Loucy (cell line): ENCODE measurements at regions not wholly inside any gene's neighbourhood (a gene's known extent, or its start where the extent isn't known, plus 50 kb on each side); places are given as distances from the start of the nearest gene placed in this dataset.

Experiments
- H2AFZ ChIP-seq: fragments of 200-600 bp; sonication (generic); 2 replicates; pipeline ENCODE4 v1.6.0; 2016; ENCODE audit warnings: antibody characterized with exemption, mild to moderate bottlenecking, low read length, moderate library complexity
- H3F3A ChIP-seq: fragments of 200-600 bp; 2 replicates; pipeline ENCODE4 v1.6.0; 2016; ENCODE audit warnings: antibody characterized with exemption, low read depth, mild to moderate bottlenecking
- H3K27me3 ChIP-seq: fragments of 200-600 bp; sonication (generic); 2 replicates; pipeline ENCODE4 v1.6.1; 2014; ENCODE audit warnings: low read length, mild to moderate bottlenecking; ENCODE audit not compliant: insufficient read depth, poor library complexity, severe bottlenecking
- H3K36me3 ChIP-seq: fragments of 200-600 bp; sonication (generic); 2 replicates; pipeline ENCODE4 v1.6.1; 2016; ENCODE audit warnings: low read length; ENCODE audit not compliant: insufficient read depth
- H3K4me1 ChIP-seq: fragments of 200-600 bp; sonication (generic); 2 replicates; pipeline ENCODE4 v1.5.1; 2014; ENCODE audit warnings: low read length, mild to moderate bottlenecking; ENCODE audit not compliant: insufficient read depth, poor library complexity, severe bottlenecking
- H3K4me2 ChIP-seq: fragments of 200-600 bp; sonication (generic); 2 replicates; pipeline ENCODE4 v1.6.0; 2014; ENCODE audit warnings: antibody characterized with exemption, low read length, low read depth, mild to moderate bottlenecking; ENCODE audit not compliant: poor library complexity, severe bottlenecking
- H3K4me3 ChIP-seq: fragments of 200-600 bp; sonication (generic); 2 replicates; pipeline ENCODE4 v1.5.1; 2014; ENCODE audit warnings: low read length, mild to moderate bottlenecking, mixed read lengths; ENCODE audit not compliant: poor library complexity, severe bottlenecking
- H3K79me2 ChIP-seq: fragments of 200-600 bp; sonication (generic); 2 replicates; pipeline ENCODE4 v1.6.1; 2014; ENCODE audit warnings: low read length; ENCODE audit not compliant: insufficient read depth
- H3K9ac ChIP-seq: fragments of 200-600 bp; sonication (generic); 2 replicates; pipeline ENCODE4 v1.6.0; 2014; ENCODE audit warnings: mild to moderate bottlenecking, low read depth, low read length, moderate library complexity; ENCODE audit not compliant: poor library complexity, severe bottlenecking
- H3K9me2 ChIP-seq: fragments of 200-600 bp; sonication (generic); replicated peaks from 2 replicates; pipeline ENCODE4 v1.6.1; 2016; ENCODE audit warnings: low read depth, low read length, mixed read lengths
- H3K9me3 ChIP-seq: fragments of 200-600 bp; sonication (generic); 2 replicates; pipeline ENCODE4 v1.6.1; 2014; ENCODE audit warnings: mild to moderate bottlenecking, antibody characterized with exemption, low read length, low read depth; ENCODE audit not compliant: insufficient read depth
- H4K20me1 ChIP-seq: fragments of 200-600 bp; sonication (generic); 2 replicates; pipeline ENCODE4 v1.6.0; 2014; ENCODE audit warnings: antibody characterized with exemption, low read length, mild to moderate bottlenecking; ENCODE audit not compliant: insufficient read depth, poor library complexity, severe bottlenecking
- EZH2phosphoT487 ChIP-seq: fragments of 200-600 bp; IDR thresholded peaks from 2 replicates; pipeline ENCODE4 v1.6.1; 2018; ENCODE audit warnings: antibody characterized with exemption, mild to moderate bottlenecking, moderate library complexity, borderline replicate concordance
- TF ChIP-seq, protein P1 (sequence below): fragments of 200-600 bp; sonication (generic); conservative IDR thresholded peaks from 2 replicates; pipeline ENCODE4 v1.5.1; 2014; ENCODE audit warnings: mild to moderate bottlenecking, antibody characterized with exemption, low read length

DNA sequence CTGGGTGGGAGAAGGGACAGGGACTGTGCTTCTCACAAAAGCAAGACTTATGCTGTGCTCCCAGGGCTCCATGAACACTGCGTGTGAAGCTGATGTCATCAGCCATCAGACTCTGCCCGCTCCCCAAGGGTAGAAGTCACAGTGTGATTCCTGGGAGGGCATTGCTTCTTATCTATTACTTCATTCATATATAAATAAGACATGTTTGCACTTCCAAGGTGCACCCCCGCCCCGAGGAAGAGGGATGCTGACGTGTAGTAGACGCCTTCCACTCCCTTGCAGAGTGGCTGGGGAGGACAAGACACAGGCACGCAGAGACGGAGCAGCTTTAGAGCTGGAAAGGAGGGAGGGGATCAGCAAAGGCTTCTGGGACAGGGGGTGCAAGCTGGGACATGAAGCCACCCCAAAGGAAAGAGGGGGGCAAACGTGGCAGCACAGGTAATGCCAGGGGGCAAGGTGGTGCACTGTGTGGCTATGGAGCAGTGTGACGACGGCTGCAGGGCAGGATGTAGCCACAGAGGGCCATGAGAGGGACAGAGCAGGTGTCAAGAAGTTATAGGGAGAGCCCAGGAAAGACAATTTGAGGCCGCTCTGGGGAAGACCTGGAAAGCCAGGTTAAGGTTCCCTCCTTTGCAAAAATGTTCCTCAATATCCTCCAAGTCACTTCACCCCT is 558.5 kb downstream of the MN1 start:
- Histone ChIP-seq H3K36me3 (no peaks in the 10 kb centered on the region), H3K4me1 (no peaks in the 10 kb centered on the region), H3K27me3 (no peaks in the 10 kb centered on the region), H3F3A (no peaks in the 10 kb centered on the region), H3K4me3 (no peak overlapping the region), H2AFZ (no peak overlapping the region), H3K4me2 (no peak overlapping the region), H3K9ac (no peak overlapping the region), H3K9me2 (no peaks in the 10 kb centered on the region), H3K79me2 (no peaks in the 10 kb centered on the region), H3K9me3 (no peaks in the 10 kb centered on the region), H4K20me1 (no peaks in the 10 kb centered on the region)
- no peak for TF ChIP-seq EZH2phosphoT487
- TF ChIP-seq, protein P1, sequence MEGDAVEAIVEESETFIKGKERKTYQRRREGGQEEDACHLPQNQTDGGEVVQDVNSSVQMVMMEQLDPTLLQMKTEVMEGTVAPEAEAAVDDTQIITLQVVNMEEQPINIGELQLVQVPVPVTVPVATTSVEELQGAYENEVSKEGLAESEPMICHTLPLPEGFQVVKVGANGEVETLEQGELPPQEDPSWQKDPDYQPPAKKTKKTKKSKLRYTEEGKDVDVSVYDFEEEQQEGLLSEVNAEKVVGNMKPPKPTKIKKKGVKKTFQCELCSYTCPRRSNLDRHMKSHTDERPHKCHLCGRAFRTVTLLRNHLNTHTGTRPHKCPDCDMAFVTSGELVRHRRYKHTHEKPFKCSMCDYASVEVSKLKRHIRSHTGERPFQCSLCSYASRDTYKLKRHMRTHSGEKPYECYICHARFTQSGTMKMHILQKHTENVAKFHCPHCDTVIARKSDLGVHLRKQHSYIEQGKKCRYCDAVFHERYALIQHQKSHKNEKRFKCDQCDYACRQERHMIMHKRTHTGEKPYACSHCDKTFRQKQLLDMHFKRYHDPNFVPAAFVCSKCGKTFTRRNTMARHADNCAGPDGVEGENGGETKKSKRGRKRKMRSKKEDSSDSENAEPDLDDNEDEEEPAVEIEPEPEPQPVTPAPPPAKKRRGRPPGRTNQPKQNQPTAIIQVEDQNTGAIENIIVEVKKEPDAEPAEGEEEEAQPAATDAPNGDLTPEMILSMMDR = no peak

DNA sequence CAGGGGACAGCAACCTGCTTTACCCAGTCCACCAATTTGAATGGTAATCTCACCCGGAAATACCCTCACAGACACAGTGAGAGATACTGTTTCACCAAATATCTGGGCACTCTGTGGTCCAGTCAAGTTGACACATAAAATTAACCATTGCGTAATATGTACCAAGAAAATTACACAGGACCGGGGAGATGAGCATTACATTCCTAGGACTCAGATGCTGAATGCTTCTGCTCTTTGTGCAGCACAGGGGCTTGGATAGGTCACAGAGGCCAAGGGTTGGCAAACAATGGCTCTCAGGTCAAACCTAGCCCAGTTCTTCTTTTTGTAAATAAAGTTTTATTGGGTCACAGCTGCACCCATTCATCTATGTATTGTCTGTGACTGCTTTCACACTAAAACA is 557.2 kb downstream of the MN1 start:
- no peaks in the 10 kb centered on the region for H3K4me1 ChIP-seq

DNA sequence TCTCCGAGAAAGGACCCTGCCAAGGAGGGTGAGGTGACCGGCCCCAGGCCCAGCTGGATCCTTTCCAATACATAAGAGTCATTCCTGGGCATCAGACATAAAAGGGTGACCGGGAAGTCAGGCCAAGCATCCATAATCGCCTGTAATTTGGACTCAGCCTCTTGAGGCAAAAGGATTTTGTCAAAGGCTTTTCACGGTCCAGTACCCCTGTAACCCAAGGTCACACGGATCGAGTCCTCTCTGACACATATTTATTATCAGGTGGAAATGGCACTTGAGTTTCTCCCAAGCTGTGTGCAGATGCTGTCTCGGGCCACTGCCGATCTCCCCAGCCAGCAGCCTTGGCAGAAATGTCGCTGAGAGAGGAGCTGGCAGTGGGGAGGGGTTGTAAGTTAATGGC is 556.5 kb downstream of the MN1 start:
- Histone ChIP-seq H3K9me3 (no peaks in the 10 kb centered on the region), H2AFZ (no peak overlapping the region), H3K27me3 (no peaks in the 10 kb centered on the region), H3K9ac (no peak overlapping the region), H3K4me1 (no peaks in the 10 kb centered on the region), H3F3A (no peaks in the 10 kb centered on the region), H3K36me3 (no peaks in the 10 kb centered on the region), H3K4me2 (no peak overlapping the region), H4K20me1 (no peaks in the 10 kb centered on the region), H3K9me2 (no peaks in the 10 kb centered on the region), H3K4me3 (no peak overlapping the region), H3K79me2 (no peaks in the 10 kb centered on the region)
- TF ChIP-seq, protein P1 = no peak
- no peak for TF ChIP-seq EZH2phosphoT487

More for the DNA sequence above, 557.2 kb downstream of the MN1 start:
- H3K4me2 ChIP-seq = no peak overlapping the region
- H3K27me3 ChIP-seq = no peaks in the 10 kb centered on the region
- H3K79me2 ChIP-seq = no peaks in the 10 kb centered on the region
- H3K4me3 ChIP-seq = no peak overlapping the region
- no peak overlapping the region for H3K9ac ChIP-seq
- no peaks in the 10 kb centered on the region for H3K9me2 ChIP-seq
- H4K20me1 ChIP-seq = no peaks in the 10 kb centered on the region
- TF ChIP-seq, protein P1 = no peak
- no peak for TF ChIP-seq EZH2phosphoT487
- H3K36me3 ChIP-seq = no peaks in the 10 kb centered on the region
- H2AFZ ChIP-seq = no peak overlapping the region
- H3K9me3 ChIP-seq = no peaks in the 10 kb centered on the region
- no peaks in the 10 kb centered on the region for H3F3A ChIP-seq
